Stomach (tissue), 8 donors: ENCODE measurements at regions not wholly inside any gene's neighbourhood (a gene's known extent, or its start where the extent isn't known, plus 50 kb on each side); places are given as distances from the start of the nearest gene placed in this dataset.

Experiments
- DNase-seq, 2 donors: peaks; one replicate each; pipeline versions ENCODE4 v3.0.0 to v3.0.0-alpha.2; 2013 to 2019
- H3K27ac ChIP-seq, 5 donors: fragments of 200-600 bp in 4 of 5; sonication (generic) in 4 of 5; one replicate each; pipeline ENCODE4 v1.5.1; 2013 to 2019; ENCODE audit warnings: mild to moderate bottlenecking in 1 of 5, moderate library complexity in 1 of 5
- H3K27me3 ChIP-seq, 3 donors: fragments of 200-600 bp; sonication (generic); one replicate each; pipeline ENCODE4 v1.5.1; 2017 to 2019; ENCODE audit warnings: mixed run types in 1 of 3
- H3K36me3 ChIP-seq, 4 donors: fragments of 200-600 bp; sonication (generic); 1 replicate in 3 of 4; 2 replicates in 1 of 4; pipeline ENCODE4 v1.5.1; 2016 to 2019
- H3K4me1 ChIP-seq, 4 donors: fragments of 200-600 bp; sonication (generic); one replicate each; pipeline ENCODE4 v1.5.1; 2016 to 2019
- H3K4me3 ChIP-seq, 4 donors: fragments of 200-600 bp; sonication (generic) in 3 of 4; one replicate each; pipeline ENCODE4 v1.5.1; 2016 to 2019; ENCODE audit warnings: mild to moderate bottlenecking in 1 of 4
- H3K9me3 ChIP-seq, 4 donors: fragments of 200-600 bp; sonication (generic); one replicate each; pipeline ENCODE4 v1.5.1; 2016 to 2019
- CTCF ChIP-seq, 7 experiments: fragments of 450-650 bp in 4 of 7; fragments of 200-600 bp in 3 of 7; sonication (generic) in 3 of 7; IDR thresholded peaks; one replicate each; pipeline ENCODE4 v1.5.1; 2016 to 2019; ENCODE audit warnings: antibody characterized with exemption in 7 of 7, control low read depth in 2 of 7, mild to moderate bottlenecking in 1 of 7
- EP300 ChIP-seq: sonication (generic); formaldehyde crosslinking; IDR thresholded peaks from one replicate; pipeline ENCODE4 v1.6.1; 2017; ENCODE audit warnings: antibody characterized with exemption
- POLR2A ChIP-seq, 4 donors: fragments of 450-650 bp; IDR thresholded peaks; one replicate each; pipeline ENCODE4 v1.6.1; 2016; ENCODE audit warnings: antibody characterized with exemption in 4 of 4, control low read depth in 2 of 4, mild to moderate bottlenecking in 1 of 4, moderate library complexity in 1 of 4
- POLR2AphosphoS5 ChIP-seq, 3 donors: sonication (generic); formaldehyde crosslinking; IDR thresholded peaks; one replicate each; pipeline ENCODE4 v1.6.1; 2016; ENCODE audit warnings: antibody characterized with exemption in 3 of 3
- WGBS, 5 donors: extraction: QIAGEN DNeasy Blood & Tissue Kit in 3 of 5; methylation state at CpG; one replicate each; pipeline versions ENCODE4 v1.1.5 to v1.1.7; 2013 to 2018; 5-methylcytosine and 5-hydroxymethylcytosine counted together
- intact Hi-C: fragments of 100-400 bp; cut with DNase I; formaldehyde crosslinking; loops from one replicate; pipeline ENCODE4 v1.15.1; 2023; ENCODE audit warnings: low total_unique reads
- donor health status: healthy with polysubstance abuse.
- donor health status: Bipolar disorder and iron deficiency.
- donor health status: healthy.

- H3K9me3 ChIP-seq: no peaks in the 10 kb centered on the region
- peaks cover 0 to 14% (median 0%) of the 10 kb centered on the region in 4 donors for H3K4me1 ChIP-seq
- TF ChIP-seq POLR2A (IDR thresholded peaks at IDR 0.05) (no peak), POLR2AphosphoS5 (IDR thresholded peaks at IDR 0.05) (no peak)
- no peaks in the 10 kb centered on the region for H3K36me3 ChIP-seq
- H3K27me3 ChIP-seq: no peaks in the 10 kb centered on the region
- H3K4me3 ChIP-seq: no peak overlapping the region
- 64 to 94% (median 88%) methylated on average over 1 of the region's 1 CpG for WGBS, 5 donors
- intact Hi-C loops: no loop called here
- no peak overlapping the region for H3K27ac ChIP-seq
- DNase-seq: no peak
These were observed 205.8 kb downstream of the ARL6IP6 start for GRCh38 chr2:152924219-152924618.

DNA sequence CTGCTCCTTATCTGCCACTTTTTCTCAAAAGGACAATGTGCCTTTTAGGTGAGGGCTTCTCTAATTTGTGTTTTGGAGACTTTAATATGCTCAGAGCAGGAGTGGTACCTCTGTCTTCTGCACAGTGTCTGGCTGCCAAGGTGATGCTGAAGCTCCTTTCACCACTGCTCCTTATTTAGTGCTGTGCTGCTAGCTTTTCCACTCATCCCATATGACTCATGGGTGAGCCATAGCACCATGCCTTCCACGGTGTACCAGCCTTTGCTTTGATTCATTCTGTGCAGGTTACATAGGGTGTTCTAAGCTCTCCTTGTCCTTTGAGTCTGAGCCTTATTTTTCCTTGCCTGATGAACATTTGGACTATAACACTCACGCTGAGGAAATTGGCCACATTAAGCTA lies 202.4 kb downstream of the ARL6IP6 start:
- Histone ChIP-seq H3K27me3 (no peaks in the 10 kb centered on the region), H3K36me3 (no peaks in the 10 kb centered on the region), H3K9me3 (peaks cover 0 to 4% (median 0%) of the 10 kb centered on the region in 4 donors), H3K4me3 (no peak overlapping the region), H3K27ac (no peak overlapping the region), H3K4me1 (peaks cover 0 to 10% (median 0%) of the 10 kb centered on the region in 4 donors)
- no peak for TF ChIP-seq POLR2A (IDR thresholded peaks at IDR 0.05)
- TF ChIP-seq EP300: no peak
- no peak for TF ChIP-seq CTCF (IDR thresholded peaks at IDR 0.05)
- TF ChIP-seq POLR2AphosphoS5 (IDR thresholded peaks at IDR 0.05): peak in 1 of 3 donors; percentile 25
- intact Hi-C loops: no loop called here
- WGBS, 5 donors: 55 to 68% (median 62%) methylated on average over 2 of the region's 2 CpGs
- no peak for DNase-seq

DNA sequence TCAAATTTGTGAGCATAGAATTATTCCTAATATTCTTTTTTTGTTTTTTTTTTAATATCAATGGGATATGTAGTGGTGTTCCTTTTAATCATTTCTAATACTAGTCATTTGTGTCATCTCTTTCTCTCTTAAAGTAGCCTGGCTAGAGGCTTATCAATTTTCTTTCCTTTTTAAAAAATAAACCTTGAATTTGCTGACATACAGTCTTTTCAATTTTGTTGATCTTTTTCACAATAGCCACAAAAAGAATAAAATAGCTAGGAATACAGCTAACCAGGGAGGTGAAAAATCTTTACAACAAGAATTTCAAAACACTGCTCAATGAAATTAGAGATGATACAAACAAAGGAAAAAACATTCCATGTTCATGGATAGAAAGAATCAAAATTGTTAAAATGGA lies 192.6 kb downstream of the ARL6IP6 start:
- peaks cover 0 to 3% (median 0%) of the 10 kb centered on the region in 4 donors for H3K9me3 ChIP-seq
- no peaks in the 10 kb centered on the region for H3K36me3 ChIP-seq
- H3K27me3 ChIP-seq: no peaks in the 10 kb centered on the region
- DNase-seq: no peak
- no peak overlapping the region for H3K27ac ChIP-seq
- intact Hi-C loops: no loop called here
- TF ChIP-seq CTCF (IDR thresholded peaks at IDR 0.05): no peak
- no peak for TF ChIP-seq EP300
- TF ChIP-seq POLR2A (IDR thresholded peaks at IDR 0.05): no peak
- TF ChIP-seq POLR2AphosphoS5 (IDR thresholded peaks at IDR 0.05): no peak
- no peak overlapping the region for H3K4me3 ChIP-seq
- H3K4me1 ChIP-seq: no peaks in the 10 kb centered on the region

DNA sequence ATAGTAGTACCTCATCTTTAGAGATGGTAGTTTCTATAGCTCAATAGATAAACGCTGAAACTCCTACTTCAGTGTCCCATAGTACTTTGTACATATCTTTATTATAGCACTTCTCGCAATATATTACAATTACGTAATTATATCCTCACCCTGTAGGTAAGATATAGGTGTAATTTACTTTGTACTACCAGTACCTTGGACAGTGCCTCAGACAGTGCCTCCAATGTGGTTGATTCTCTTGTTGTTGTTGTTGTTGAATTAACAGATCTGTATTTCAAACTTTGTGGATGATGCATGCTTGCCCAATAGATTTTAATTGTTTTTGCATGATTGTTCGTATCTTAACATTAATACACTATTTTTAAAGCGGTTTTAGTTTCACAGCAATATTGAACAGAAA lies 188.6 kb downstream of the ARL6IP6 start:
- no peak for DNase-seq
- no peaks in the 10 kb centered on the region for H3K4me1 ChIP-seq
- TF ChIP-seq POLR2AphosphoS5 (IDR thresholded peaks at IDR 0.05) (no peak), EP300 (no peak), CTCF (IDR thresholded peaks at IDR 0.05) (no peak), POLR2A (IDR thresholded peaks at IDR 0.05) (no peak)
- intact Hi-C loops: no loop called here
- no peak overlapping the region for H3K4me3 ChIP-seq
- H3K9me3 ChIP-seq: peaks cover 0 to 3% (median 0%) of the 10 kb centered on the region in 4 donors
- H3K36me3 ChIP-seq: no peaks in the 10 kb centered on the region
- H3K27me3 ChIP-seq: no peaks in the 10 kb centered on the region
- WGBS, 5 donors: 73 to 84% (median 79%) methylated on average over 5 of the region's 5 CpGs
- H3K27ac ChIP-seq: no peak overlapping the region

- Histone ChIP-seq H3K36me3 (no peaks in the 10 kb centered on the region), H3K27ac (no peak overlapping the region), H3K4me1 (no peaks in the 10 kb centered on the region), H3K9me3 (no peaks in the 10 kb centered on the region), H3K27me3 (peaks cover 0 to 11% (median 0%) of the 10 kb centered on the region in 3 donors), H3K4me3 (no peak overlapping the region)
- TF ChIP-seq POLR2AphosphoS5 (IDR thresholded peaks at IDR 0.05) (no peak), EP300 (no peak), POLR2A (IDR thresholded peaks at IDR 0.05) (no peak), CTCF (IDR thresholded peaks at IDR 0.05) (no peak)
- 75 to 91% (median 82%) methylated on average over 5 of the region's 5 CpGs for WGBS, 5 donors
- intact Hi-C loops: no loop called here
- no peak for DNase-seq
These were observed 175.6 kb downstream of the ARL6IP6 start for GRCh38 chr2:152894051-152894450.
